MM.1S (cell line): ENCODE measurements at regions not wholly inside any gene's neighbourhood (a gene's known extent, or its start where the extent isn't known, plus 50 kb on each side); places are given as distances from the start of the nearest gene placed in this dataset.

ENCODE experiments used
- EZH2 ChIP-seq: fragments of 300-600 bp; sonication (generic); optimal IDR thresholded peaks from 2 replicates; pipeline ENCODE3; 2017; ENCODE audit warnings: low read depth, mild to moderate bottlenecking, antibody characterized with exemption, low read length, mixed read lengths
- EZH2phosphoT487 ChIP-seq: fragments of 300-600 bp; sonication (generic); IDR thresholded peaks from 2 replicates; pipeline ENCODE4 v1.6.1; 2018; ENCODE audit warnings: antibody characterized with exemption, low read length
- TF ChIP-seq, protein P1 (sequence below): fragments of 300-600 bp; sonication (generic); IDR thresholded peaks from 2 replicates; pipeline ENCODE4 v1.5.1; 2016; ENCODE audit warnings: antibody characterized with exemption, low read length, mixed read lengths

DNA sequence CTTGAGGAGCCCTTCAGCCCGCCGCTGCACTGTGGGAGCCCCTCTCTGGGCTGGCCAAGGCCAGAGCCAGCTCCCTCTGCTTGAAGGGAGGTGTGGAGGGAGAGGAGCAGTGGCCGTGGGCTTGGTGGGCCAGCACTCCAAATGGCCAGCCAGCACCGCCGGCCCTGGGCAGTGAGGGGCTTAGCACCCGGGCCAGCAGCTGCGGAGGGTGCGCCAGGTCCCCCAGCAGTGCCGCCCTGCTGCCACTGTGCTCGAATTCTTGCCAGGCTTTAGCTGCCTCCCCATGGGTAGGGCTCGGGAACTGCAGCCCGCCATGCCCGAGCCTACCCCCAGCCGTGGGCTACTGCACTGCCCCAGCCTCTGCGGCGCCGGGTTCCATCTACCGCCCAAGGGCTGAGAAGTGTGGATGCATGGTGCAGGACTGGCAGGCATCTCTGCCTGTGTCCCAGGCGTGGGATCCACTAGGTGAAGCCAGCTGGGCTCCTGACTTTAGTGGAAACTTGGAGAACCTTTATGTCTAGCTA lies 82.7 kb downstream of the KCNA4 start:
- TF ChIP-seq, protein P1, sequence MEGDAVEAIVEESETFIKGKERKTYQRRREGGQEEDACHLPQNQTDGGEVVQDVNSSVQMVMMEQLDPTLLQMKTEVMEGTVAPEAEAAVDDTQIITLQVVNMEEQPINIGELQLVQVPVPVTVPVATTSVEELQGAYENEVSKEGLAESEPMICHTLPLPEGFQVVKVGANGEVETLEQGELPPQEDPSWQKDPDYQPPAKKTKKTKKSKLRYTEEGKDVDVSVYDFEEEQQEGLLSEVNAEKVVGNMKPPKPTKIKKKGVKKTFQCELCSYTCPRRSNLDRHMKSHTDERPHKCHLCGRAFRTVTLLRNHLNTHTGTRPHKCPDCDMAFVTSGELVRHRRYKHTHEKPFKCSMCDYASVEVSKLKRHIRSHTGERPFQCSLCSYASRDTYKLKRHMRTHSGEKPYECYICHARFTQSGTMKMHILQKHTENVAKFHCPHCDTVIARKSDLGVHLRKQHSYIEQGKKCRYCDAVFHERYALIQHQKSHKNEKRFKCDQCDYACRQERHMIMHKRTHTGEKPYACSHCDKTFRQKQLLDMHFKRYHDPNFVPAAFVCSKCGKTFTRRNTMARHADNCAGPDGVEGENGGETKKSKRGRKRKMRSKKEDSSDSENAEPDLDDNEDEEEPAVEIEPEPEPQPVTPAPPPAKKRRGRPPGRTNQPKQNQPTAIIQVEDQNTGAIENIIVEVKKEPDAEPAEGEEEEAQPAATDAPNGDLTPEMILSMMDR = no peak
- TF ChIP-seq EZH2phosphoT487 = no peak
- no peak for TF ChIP-seq EZH2
